GM18519 (cell line): ENCODE measurements at regions not wholly inside any gene's neighbourhood (a gene's known extent, or its start where the extent isn't known, plus 50 kb on each side); places are given as distances from the start of the nearest gene placed in this dataset.
A peak's percentile ranks its signal among the peaks of the same experiment; 100 is the strongest.
"Not testable (repeated sequence)": the region's sequence is repeated elsewhere in the genome, so short reads cannot be mapped to it uniquely, and the experiment has no call there.

Experiments
- ATAC-seq: cut with Tn5 transposase; IDR thresholded peaks from one replicate; pipeline ENCODE4 v1.9.1; 2021; ENCODE audit warnings: mild to moderate bottlenecking, moderate library complexity; ENCODE audit not compliant: unreplicated experiment, low FRiP score

DNA sequence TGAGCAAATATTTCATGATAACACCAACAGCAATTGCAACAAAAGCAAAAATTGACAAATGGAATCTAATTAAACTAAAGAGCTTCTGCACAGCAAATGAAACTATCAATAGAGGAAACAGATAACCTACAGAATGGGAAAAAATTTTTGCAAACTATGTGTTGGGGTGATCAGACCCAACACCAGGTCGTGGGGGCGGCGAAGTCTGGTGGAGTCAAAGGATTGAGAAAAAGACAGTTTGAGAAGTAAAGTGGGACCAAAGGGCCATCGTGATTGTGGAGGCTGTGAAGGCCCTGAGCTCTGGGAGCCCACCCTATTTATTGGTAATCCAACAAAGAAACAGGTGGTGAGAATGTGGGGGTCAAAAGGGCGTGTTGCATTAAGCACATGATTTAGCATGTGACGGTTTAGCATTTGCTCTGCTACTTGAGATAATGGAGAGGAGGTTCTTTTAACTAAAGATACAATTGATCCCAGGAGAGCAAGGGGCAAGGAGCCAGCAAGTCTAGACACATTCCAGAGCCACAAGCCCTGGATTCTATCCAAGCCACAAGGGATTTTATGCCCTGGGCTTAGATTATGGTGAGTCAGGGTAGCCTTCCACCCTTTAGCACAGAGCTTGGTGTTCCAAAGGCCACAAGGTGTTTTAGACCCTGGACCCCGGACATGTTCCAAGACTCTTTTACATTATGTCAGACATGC lies 65.5 kb upstream of the VLDLR start:
- ATAC-seq, result not testable (repeated sequence)

DNA sequence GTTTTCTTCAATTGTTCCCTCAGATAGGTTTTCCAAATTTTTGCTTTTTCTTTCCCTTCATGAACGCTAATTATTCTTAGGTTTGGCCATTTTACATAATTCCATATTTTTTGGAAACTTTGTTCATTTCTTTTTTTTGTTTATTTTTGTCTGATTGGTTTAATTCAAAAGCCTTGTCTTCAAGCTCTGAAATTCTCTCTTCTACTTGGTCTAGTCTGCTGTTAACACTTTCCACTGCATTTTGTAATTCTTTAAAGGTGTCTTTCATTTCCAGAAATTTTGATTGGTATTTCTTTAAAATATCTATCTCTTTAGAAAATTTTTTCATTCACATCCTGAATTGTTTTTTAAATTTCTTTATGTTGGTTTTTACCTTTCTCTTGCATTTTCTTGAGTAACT lies 63.9 kb upstream of the VLDLR start:
- no peak for ATAC-seq

DNA sequence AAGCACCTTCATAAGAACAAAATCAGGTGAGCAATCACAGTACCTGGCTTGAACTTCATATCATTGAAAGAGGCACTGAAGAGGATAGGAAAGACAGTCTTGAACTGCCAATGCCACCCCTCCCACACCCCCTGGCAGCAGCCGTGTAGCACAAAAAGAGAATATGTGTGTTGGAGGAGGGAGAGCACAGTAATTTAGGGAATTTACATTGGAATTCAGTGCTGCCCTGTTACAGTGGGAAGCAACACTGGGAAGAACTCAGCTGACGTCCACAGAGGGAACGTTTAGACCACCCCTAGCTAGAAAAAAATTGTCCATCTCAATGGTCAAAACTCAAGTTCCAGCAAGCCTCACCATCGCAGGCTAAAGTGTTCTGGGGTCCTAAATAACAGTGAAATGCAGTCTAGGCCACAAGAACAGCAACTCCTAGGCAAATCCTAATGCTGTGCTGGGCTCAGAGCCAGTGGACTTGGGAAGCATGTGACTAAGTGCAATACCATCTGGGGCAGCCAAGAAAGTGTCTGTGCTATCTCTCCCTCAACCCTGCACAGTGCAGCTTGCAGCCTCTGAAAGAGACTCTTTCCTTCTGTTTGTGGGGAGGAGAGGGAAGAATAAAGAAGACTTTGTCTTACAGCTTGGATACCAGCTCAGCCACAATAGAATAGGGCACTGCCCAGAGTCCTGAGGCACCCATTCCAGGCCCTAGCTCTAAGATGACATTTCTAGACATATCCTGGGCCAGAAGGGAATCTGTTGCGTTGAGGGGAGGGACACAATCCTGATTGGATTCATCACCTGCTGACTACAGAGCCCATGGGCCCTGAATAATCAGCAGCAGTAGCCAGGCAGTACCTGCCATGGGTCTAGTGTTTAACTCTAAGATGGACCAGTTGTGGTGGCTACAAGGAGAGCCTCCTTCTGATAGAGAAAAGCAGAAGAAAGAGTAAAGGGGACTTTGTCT lies 62.1 kb upstream of the VLDLR start:
- ATAC-seq, result no peak

DNA sequence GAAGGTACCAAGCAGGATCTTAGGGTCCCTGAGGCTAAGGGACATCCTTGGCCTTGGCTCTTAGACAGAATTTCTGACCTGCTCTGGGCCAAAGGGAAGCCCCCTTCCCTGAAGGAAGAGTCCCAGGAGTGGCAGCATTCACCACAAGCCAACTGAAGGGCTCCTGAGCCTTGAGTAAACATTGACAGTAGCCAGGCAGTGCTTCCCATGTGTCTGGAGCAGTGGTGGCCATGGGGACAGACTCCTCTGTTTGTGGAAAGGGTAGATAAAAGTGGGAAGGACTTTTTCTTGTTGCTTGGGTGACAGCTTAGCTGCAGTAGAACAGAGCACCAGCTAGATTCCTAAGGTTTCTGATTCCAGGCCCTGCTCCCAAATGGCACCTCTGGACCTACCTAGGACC lies 61.4 kb upstream of the VLDLR start:
- no peak for ATAC-seq

DNA sequence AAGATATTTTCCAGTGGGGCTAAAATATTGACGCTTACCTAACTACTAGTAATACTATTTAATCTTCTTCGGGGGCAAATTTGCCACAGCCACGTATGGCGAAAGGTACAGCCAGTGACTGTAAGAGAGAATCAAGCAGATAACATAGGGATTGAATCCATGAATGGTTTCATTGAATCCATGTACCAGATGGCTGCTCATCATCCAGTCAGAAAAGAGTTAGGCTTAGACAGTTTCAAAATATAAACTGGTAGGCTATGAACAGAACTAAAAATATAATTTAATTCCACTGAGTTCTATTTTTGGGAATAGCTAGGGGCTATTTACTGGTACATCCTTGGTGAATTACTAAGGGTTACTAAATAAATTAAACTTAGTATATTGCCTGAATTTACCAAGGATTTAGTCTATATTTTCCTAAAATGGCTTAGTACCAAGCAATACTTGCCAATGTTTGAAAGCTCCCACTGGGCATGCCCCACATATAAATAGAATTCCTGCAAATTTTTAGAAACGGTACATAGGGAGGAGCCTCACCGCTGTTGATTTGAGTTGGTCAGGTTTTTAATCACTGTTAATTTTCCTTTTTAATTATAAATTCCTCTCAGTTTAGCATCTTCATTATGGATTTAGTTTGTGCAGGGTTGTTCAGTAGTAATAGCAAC lies 55.8 kb upstream of the VLDLR start:
- no peak for ATAC-seq

DNA sequence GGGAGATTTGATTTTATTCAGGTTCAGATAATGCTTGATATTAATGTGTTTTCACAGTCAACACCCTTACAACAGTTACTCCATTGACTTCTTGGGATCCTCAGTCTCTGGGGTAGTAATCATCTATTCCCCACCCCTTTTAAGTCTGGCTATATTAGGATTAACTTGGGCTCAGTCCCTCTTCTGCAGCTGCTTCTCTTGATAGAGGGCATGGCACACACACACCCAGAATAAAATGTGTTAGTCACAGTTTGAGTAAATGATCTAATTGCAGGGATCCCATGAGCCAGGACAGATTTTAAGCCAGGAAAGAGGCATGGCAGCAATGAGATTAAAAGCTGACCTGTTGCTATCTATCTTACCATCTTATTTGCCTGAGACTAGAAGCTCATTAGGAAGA lies 53.7 kb upstream of the VLDLR start:
- no peak for ATAC-seq

DNA sequence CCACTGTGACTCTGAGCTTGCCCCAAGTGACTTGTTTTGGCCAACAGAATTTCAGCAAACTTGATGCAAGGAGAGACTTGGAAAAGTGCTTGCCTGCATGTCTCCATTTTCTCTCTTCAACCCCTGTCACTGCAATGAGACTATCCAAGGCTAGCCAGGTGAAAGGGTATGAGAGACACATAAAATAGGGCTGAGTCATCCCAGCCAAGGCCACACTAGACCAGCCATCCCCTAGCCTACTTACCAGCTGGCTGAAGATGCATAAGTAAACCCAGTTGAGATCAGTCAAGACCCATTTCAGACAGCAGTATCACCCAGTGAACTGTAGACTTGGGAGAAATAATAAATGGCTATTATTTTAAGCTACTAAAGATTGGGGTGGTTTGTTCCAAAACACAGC lies 52.9 kb upstream of the VLDLR start:
- no peak for ATAC-seq

DNA sequence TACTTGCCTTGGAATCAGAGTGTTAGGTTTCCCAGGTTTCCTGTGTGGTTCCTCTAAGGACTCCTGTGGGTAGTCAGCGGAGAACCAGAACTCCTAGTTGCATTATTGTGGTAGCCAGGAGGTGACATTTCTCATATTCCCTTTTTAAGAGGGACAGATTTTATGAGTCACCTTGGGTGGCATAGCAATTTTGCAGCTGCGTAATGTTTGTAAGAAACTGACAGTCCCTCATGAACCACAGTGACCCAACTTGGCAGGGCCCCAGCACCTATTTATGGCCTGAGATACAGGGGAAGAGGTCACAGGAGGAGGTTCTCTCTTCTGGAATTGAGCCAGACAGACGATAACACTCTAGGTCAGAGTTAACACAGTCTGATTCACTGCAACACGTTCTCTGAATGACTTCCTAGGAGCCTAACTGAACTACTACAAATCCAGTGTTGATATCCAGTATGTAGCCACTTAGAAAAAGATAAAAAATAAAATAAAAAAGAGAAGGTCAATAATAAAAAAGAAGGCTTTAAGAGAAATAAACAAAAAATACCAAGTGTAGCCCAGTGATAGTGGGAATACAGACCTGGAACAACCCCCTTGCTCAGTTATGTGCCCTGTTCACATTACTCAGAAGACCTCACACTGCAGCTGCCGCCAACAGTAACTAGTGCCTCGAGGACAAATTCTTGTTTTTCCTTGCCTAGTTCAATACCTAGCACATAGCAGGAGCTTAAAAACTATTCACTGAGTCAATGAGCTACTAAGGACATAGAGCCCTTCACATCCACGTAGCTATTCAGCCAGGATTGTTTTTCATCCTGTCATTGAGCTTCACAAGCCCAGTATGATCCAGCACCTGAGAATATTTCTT lies 50.7 kb upstream of the VLDLR start:
- ATAC-seq, result peak; percentile 73
